ENCODE measurements at regions not wholly inside any gene's neighbourhood (a gene's known extent, or its start where the extent isn't known, plus 50 kb on each side); places are given as distances from the start of the nearest gene placed in this dataset.

DNA sequence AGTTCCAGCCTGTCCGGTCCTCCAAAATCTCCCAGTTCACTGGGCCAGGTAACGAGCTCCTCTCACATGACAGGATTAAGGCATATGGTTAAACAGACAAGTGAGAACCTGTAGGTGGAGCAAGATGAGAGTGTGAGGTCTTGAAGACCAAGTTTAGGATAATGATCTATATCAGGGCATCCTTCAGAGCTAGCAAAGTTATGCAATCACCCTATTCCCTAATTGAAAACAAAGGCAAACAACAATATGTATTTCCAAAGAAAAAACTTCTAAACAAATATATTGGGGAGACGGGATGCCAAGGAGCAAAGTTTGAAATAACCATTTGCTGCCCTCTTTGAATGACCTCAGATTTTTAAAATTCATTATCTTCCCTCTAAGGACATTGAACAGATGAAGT is 571.2 kb downstream of the BCL11B start (continued):
- TF ChIP-seq ZIC2 (tag by site-specific recombination; IDR thresholded peaks at IDR 0.05) = no peak
- TF ChIP-seq ZNF548 (tag by site-specific recombination; IDR thresholded peaks at IDR 0.05) = no peak
- no peak for TF ChIP-seq ZNF621 (tag by site-specific recombination; IDR thresholded peaks at IDR 0.05)
- TF ChIP-seq BCL11A (tag by site-specific recombination; IDR thresholded peaks at IDR 0.05; ENCODE audit: low read depth) = no peak

- Histone ChIP-seq H3K4me1 (ENCODE audit: control insufficient read depth, insufficient read depth, low read length) (no peaks in the 10 kb centered on the region), H3K9me3 (ENCODE audit: control insufficient read depth, insufficient read depth, low read depth, low read length) (no peaks in the 10 kb centered on the region), H3K27ac (ENCODE audit: extremely low read depth, low read depth, low read length) (no peak overlapping the region), H3K36me3 (ENCODE audit: control insufficient read depth in 2 of 2, insufficient read depth in 1 of 2, low read length in 2 of 2) (no peaks in the 10 kb centered on the region), H3K4me3 (ENCODE audit: low read depth, low read length) (no peak overlapping the region)
- ChIA-PET POLR2A (no interaction called here), CTCF (no interaction called here)
- TF ChIP-seq ZNF660 (tag by site-specific recombination; IDR thresholded peaks at IDR 0.05) (no peak), ZFP69B (tag by site-specific recombination; IDR thresholded peaks at IDR 0.05) (no peak), ZNF366 (tag by site-specific recombination; conservative IDR thresholded peaks at IDR 0.05) (no peak), ZBTB1 (tag by site-specific recombination; IDR thresholded peaks at IDR 0.05) (no peak), ZSCAN16 (tag by site-specific recombination; IDR thresholded peaks at IDR 0.05) (no peak), ZIC2 (tag by site-specific recombination; IDR thresholded peaks at IDR 0.05) (no peak), ZNF529 (tag by site-specific recombination; IDR thresholded peaks at IDR 0.05; ENCODE audit: insufficient replicate concordance) (no peak), BCL11A (tag by site-specific recombination; IDR thresholded peaks at IDR 0.05; ENCODE audit: low read depth) (no peak), ZNF114 (tag by site-specific recombination; IDR thresholded peaks at IDR 0.05) (no peak), ZNF830 (tag by site-specific recombination; IDR thresholded peaks at IDR 0.05; ENCODE audit: low read depth) (no peak), OVOL3 (tag by site-specific recombination; IDR thresholded peaks at IDR 0.05) (no peak), MEIS1 (CRISPR knock-in tag; IDR thresholded peaks at IDR 0.05; ENCODE audit: borderline replicate concordance) (no peak), ZNF132 (tag by site-specific recombination; IDR thresholded peaks at IDR 0.05; ENCODE audit: borderline replicate concordance) (no peak), KLF9 (tag by site-specific recombination; IDR thresholded peaks at IDR 0.05; ENCODE audit: low read depth) (no peak)
- TF ChIP-seq, protein P1, sequence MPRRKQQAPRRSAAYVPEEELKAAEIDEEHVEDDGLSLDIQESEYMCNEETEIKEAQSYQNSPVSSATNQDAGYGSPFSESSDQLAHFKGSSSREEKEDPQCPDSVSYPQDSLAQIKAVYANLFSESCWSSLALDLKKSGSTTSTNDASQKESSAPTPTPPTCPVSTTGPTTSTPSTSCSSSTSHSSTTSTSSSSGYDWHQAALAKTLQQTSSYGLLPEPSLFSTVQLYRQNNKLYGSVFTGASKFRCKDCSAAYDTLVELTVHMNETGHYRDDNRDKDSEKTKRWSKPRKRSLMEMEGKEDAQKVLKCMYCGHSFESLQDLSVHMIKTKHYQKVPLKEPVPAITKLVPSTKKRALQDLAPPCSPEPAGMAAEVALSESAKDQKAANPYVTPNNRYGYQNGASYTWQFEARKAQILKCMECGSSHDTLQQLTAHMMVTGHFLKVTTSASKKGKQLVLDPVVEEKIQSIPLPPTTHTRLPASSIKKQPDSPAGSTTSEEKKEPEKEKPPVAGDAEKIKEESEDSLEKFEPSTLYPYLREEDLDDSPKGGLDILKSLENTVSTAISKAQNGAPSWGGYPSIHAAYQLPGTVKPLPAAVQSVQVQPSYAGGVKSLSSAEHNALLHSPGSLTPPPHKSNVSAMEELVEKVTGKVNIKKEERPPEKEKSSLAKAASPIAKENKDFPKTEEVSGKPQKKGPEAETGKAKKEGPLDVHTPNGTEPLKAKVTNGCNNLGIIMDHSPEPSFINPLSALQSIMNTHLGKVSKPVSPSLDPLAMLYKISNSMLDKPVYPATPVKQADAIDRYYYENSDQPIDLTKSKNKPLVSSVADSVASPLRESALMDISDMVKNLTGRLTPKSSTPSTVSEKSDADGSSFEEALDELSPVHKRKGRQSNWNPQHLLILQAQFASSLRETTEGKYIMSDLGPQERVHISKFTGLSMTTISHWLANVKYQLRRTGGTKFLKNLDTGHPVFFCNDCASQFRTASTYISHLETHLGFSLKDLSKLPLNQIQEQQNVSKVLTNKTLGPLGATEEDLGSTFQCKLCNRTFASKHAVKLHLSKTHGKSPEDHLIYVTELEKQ (tag by site-specific recombination; IDR thresholded peaks at IDR 0.05; ENCODE audit: borderline replicate concordance) = no peak
Observed at GRCh38 chr14:98701377-98701776, 570.6 kb downstream of the BCL11B start.

- ChIA-PET POLR2A (no interaction called here), CTCF (interaction anchor here (0.7 kb wide), 1 partner anchor 653 kb away, joined by 4 read pairs; no protein-coding TSS in a partner anchor)
- H3K27ac ChIP-seq (ENCODE audit: extremely low read depth, low read depth, low read length) = no peak overlapping the region
- H3K36me3 ChIP-seq (ENCODE audit: control insufficient read depth in 2 of 2, insufficient read depth in 1 of 2, low read length in 2 of 2) = no peaks in the 10 kb centered on the region
- H3K4me3 ChIP-seq (ENCODE audit: low read depth, low read length) = no peak overlapping the region
- no peaks in the 10 kb centered on the region for H3K4me1 ChIP-seq (ENCODE audit: control insufficient read depth, insufficient read depth, low read length)
- H3K9me3 ChIP-seq (ENCODE audit: control insufficient read depth, insufficient read depth, low read depth, low read length) = no peaks in the 10 kb centered on the region
- TF ChIP-seq TCF7L2 (IDR thresholded peaks at IDR 0.05; ENCODE audit: borderline replicate concordance, low read depth, low read length) (no peak), ZNF701 (tag by site-specific recombination; IDR thresholded peaks at IDR 0.05) (no peak), ZNF292 (tag by site-specific recombination; IDR thresholded peaks at IDR 0.05; ENCODE audit: borderline replicate concordance, low read depth) (no peak), ZNF677 (tag by site-specific recombination; IDR thresholded peaks at IDR 0.05) (no peak), ZNF354C (tag by site-specific recombination; IDR thresholded peaks at IDR 0.05; ENCODE audit: borderline replicate concordance, low read depth) (no peak), KLF1 (tag by site-specific recombination; IDR thresholded peaks at IDR 0.05) (no peak), KLF7 (tag by site-specific recombination; IDR thresholded peaks at IDR 0.05; ENCODE audit: borderline replicate concordance) (no peak), MYNN (tag by site-specific recombination; IDR thresholded peaks at IDR 0.05; ENCODE audit: borderline replicate concordance) (no peak), ZNF585B (tag by site-specific recombination; IDR thresholded peaks at IDR 0.05) (no peak), ZNF600 (tag by site-specific recombination; IDR thresholded peaks at IDR 0.05) (no peak), ZNF324 (tag by site-specific recombination; IDR thresholded peaks at IDR 0.05) (no peak), ZNF280D (tag by site-specific recombination; IDR thresholded peaks at IDR 0.05) (no peak), HOXA7 (CRISPR knock-in tag; IDR thresholded peaks at IDR 0.05; ENCODE audit: borderline replicate concordance) (no peak), KLF10 (tag by site-specific recombination; IDR thresholded peaks at IDR 0.05) (no peak)
Observed at GRCh38 chr14:98704441-98704840, 567.6 kb downstream of the BCL11B start.
